GM21619 (cell line): ENCODE measurements at regions not wholly inside any gene's neighbourhood (a gene's known extent, or its start where the extent isn't known, plus 50 kb on each side); places are given as distances from the start of the nearest gene placed in this dataset.

Experiments
- ATAC-seq: cut with Tn5 transposase; IDR thresholded peaks from one replicate; pipeline ENCODE4 v1.9.1; 2021; ENCODE audit not compliant: unreplicated experiment

GRCh38 chr3:184659797-184660301, 52.0 kb downstream of the MAGEF1 start:
- no peak for ATAC-seq

GRCh38 chr3:184658223-184658928, 53.5 kb downstream of the MAGEF1 start:
- ATAC-seq = no peak

- ATAC-seq = peak; percentile 76
Observed at GRCh38 chr3:184656829-184657681, 54.8 kb downstream of the MAGEF1 start.

GRCh38 chr3:184656458-184656828, 55.4 kb downstream of the MAGEF1 start:
- no peak for ATAC-seq

DNA sequence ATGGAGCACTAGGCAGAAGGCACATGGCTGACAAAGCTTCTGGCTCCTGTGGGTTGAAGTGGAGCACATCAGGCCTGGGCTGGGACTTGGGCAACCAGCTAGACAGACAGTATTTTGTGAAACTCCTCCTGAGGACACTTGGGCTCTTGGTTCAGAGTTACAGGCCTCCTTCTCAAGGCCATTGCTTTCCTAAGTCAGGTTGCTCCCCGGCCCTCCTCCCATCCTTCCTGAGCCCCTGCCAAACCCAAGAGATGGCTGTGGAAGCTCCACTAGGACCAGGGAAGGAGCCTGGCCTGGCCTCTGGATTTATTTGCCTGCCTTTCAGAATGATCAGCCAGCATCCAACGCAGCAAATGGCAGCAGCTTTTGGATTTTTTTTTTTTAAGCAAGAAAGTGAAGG, 56.3 kb downstream of the MAGEF1 start:
- no peak for ATAC-seq

GRCh38 chr3:184654375-184654774, 57.5 kb downstream of the MAGEF1 start:
- no peak for ATAC-seq

DNA sequence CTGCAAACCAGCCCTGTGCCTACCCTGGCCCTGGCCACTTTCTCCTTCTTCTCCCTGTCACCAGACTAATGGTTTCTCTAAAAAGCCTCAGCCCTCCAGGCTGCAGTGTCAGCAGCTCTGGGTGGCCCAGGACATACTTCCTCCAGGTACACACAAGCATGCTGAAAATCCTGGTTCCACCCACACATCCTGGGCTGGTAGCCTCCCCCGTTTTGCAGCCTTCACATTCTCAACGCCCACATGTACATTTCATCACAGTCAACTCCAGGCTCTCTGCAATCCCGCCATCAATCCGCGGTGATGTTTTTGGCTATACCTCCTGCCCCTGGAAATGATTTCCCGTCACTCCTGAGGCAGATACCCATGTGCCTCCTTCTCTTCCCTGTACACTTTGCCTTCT, 59.4 kb downstream of the MAGEF1 start:
- ATAC-seq = no peak

DNA sequence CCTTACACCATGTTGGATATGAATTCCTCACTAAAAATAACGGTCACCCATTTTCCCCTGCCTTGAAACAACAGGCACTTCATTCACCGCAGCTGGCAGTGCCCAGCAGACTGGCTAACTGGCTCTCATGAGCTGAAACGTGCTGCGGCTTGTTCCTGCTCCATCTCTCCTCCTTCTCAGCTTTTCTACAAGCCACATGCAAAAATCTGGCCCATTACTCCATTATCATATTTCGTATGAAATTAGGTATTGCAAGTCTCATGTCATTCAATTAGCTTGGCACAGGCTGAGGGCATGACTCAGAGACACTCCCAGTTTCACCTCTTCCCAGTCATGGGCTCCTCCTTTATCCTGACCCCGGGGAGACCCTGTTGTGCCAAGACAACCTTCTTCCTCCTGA, 60.0 kb downstream of the MAGEF1 start:
- no peak for ATAC-seq

GRCh38 chr3:184648636-184649035, 63.2 kb downstream of the MAGEF1 start:
- ATAC-seq = no peak

DNA sequence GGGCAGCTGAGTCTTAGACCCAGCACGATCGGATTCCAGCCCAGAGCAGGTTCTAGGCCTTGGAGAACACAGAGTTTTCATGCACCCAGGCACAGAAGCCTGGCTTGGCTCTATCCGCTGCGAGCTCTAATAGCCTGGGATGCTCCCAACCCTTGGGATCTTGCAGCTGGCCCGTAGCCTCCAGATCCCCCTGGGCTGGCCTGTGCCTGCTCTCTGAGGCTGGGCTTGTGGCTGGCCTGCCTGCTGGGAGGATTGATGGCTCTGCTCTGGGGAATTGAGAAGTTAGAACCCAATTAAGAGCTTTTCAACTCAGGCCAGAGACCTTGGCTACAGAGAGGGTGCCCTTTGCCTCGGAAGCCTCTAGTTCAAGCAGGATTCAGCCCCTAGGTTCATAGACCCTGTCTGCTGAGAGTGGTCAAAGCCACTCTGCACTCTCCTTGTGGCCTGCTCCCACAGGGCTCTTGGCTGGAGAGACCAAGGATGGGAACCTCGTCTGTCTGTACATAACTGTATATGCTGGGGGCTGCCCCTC, 64.4 kb downstream of the MAGEF1 start:
- no peak for ATAC-seq

DNA sequence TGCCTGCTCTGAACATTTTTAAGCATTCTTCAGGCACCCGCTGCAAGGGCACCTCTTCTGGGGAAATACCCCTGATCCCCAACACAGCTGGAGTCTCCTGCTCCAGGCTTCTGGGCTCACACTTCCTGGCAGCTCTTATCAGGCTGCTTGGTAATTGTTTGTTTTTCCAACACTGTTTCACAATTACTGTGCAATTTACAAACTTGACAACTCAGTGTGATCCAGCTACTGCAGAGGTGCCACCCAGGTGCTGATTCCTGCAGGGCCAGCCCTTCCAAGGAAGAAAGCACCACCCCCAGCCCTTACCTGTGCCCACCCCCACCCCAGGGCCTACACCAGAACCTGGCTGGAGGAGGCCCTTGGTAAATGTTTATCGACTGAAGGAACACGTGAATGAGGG, 66.5 kb downstream of the MAGEF1 start:
- ATAC-seq = no peak

DNA sequence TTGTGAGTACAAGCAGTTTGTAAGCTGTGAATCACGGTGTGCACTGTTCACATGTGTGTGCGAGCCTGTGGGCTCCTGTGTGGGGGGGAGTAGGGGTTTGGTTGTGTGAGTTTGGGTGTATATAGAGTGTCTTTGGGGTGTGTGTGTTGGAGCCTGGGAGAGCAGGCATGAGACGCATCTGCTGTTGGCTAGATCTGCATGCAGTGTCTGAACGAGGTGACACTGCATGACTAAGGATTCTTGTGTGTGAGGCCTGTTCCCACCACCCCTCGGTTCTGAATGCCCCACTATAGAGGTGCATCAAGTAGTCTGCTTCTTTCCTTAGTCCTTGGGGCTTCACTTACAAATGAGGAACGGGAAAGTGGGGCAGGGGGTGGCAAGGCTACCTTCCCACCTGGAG, 68.4 kb downstream of the MAGEF1 start:
- no peak for ATAC-seq

GRCh38 chr3:184642631-184643285, 69.1 kb downstream of the MAGEF1 start:
- no peak for ATAC-seq

GRCh38 chr3:184641430-184641829, 70.4 kb downstream of the MAGEF1 start:
- no peak for ATAC-seq

DNA sequence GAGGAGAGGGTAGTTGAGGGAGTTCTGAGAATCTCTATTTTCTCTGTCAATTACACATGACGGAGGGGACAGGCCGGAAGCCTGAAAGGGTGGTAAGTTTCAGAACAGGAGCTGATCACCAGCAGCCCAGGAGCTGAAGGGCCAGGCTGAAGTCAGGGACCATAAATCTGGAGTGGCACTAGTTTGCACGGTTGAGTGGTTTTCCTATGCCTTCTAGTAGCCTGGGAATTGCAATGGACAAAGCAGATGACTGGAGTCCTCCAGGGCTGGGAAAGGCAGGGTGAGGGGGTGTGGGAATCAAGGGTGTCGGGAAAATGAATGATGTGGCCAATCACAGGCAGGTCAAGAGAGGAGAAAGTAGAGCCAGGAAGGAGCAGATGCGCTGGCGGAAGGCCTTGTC, 72.5 kb downstream of the MAGEF1 start:
- ATAC-seq = no peak

- ATAC-seq = no peak
Observed at GRCh38 chr3:184637705-184638104, 74.2 kb downstream of the MAGEF1 start.

DNA sequence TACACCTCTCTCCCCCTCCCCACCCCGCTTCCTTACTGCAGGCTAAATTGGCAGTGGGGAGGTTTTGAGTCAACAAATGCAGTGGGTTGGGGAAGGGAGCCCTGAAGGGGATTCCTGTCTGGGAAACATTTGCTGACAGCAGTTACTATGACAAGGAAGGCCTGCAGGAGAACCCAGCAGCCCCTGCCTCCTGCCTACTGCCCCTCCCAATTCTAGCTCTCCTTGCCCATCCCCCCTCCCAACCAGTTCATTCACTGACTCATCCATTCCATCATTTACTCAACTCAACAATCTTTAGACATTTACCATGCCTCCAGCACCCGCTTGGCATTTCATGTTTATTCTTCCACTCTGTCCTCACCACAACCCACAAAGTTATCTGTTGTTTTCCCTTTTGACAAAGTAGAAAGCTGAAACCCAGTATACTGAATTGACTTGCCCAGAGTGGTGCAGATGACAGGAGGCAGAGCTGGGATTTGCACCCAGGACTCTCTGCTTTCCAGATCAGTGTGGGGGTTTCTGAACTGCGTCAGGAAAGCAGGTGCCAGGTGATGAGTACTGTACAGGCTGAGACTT, 75.0 kb downstream of the MAGEF1 start:
- no peak for ATAC-seq

DNA sequence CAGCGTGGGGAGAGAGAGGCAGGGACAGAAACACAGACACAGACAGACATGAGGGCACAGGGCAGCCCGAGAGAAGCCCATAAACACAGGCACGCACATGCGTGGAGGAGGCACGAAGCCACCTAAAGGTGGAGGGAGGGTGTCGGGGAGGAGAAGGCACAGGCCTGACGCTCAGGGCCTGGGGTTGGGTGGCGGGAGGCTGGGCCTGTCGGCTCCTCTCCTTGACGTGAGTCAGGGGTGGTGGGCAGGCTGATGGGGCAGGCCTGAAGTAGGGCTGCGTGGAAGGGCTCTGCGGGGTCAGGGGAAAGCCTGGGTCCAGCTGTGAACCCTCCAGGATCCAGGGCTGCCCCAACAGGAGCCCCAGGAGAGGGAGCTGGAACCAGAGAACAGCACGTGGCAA, 74.2 kb downstream of the EPHB3 start:
- ATAC-seq = no peak

DNA sequence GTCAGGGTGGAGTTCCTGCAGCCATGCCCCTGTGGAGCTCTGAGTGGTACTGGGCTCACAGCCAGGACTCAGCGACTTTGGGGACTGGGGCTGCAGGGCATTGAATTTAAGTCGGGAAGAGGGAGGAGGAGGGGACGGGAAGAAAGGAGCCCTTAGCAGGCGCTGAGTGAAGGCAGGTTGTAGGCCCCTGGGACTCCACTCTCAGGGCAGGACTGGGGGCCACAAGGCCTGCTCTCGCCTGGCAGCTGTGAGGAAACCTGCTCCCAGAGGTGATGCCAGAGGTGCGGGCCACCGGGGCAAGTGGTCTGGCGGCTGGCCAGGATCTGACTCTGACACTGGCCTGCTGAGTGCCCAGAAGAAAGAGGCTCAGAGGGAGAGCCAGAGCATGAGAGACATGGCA, 73.5 kb downstream of the EPHB3 start:
- no peak for ATAC-seq

- ATAC-seq = no peak
Observed at GRCh38 chr3:184633237-184633579, 71.6 kb downstream of the EPHB3 start.

GRCh38 chr3:184632551-184633236, 71.1 kb downstream of the EPHB3 start:
- no peak for ATAC-seq
